Hepatocyte (in vitro differentiated cells): ENCODE measurements at regions not wholly inside any gene's neighbourhood (a gene's known extent, or its start where the extent isn't known, plus 50 kb on each side); places are given as distances from the start of the nearest gene placed in this dataset.

Experiments
- CTCF ChIP-seq: fragments of 200-600 bp; sonication (generic); IDR thresholded peaks from 2 replicates; pipeline ENCODE4 v1.5.1; 2016; ENCODE audit warnings: antibody characterized with exemption, mild to moderate bottlenecking; ENCODE audit not compliant: poor library complexity
- EZH2 ChIP-seq: fragments of 200-600 bp; sonication (generic); IDR thresholded peaks from 2 replicates; pipeline ENCODE4 v1.6.1; 2016; ENCODE audit warnings: antibody characterized with exemption, mild to moderate bottlenecking, borderline replicate concordance

DNA sequence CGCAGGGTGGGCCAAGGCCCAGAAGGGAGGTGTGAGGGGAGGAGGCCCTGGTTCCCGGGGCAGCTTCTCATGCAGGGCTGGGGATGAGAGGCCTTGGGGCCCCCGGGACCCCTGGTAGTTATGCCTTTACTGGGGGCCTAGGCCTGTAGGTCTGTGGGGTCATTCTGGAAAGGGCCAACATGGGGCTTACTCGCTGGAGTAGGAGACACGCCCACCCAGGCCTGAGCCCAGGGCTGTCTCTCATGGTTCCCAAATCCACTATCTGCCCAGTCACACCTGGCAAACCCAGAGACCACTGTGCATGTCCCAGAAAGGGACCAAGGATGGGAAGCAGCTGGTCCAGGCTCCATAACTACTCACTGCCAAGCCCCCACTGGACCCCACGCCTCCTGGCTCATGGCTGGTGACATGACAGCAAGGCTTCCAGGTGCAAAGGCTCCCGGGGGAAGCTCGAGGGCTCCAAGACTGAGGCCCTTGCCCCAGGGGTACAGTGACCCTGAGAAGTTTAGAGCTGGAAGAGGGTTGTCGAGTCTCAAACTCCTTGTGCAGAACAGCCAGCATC is 64.2 kb upstream of the ATP12A start:
- TF ChIP-seq CTCF (no peak), EZH2 (no peak)
